ENCODE measurements at regions not wholly inside any gene's neighbourhood (a gene's known extent, or its start where the extent isn't known, plus 50 kb on each side); places are given as distances from the start of the nearest gene placed in this dataset.

GRCh38 chr10:130489891-130490290 lies 353.7 kb downstream of the GLRX3 start:
- TF ChIP-seq CTCF (IDR thresholded peaks at IDR 0.05) (no peak), POLR2A (IDR thresholded peaks at IDR 0.05) (no peak), POLR2AphosphoS5 (IDR thresholded peaks at IDR 0.05) (no peak)
